MCF 10A (cell line): ENCODE measurements at regions not wholly inside any gene's neighbourhood (a gene's known extent, or its start where the extent isn't known, plus 50 kb on each side); places are given as distances from the start of the nearest gene placed in this dataset.

Experiments used
- BruUV-seq: library from RNA; stranded (reverse); fragments of 400-500 nt; replicated peaks from 2 replicates; lab custom pipeline; 2021; lab: Mats Ljungman, UMichigan
- CTCF ChIA-PET: fragments of 300-600 bp; sonication (Branson Sonifier 250); formaldehyde crosslinking; extraction: SDS; loops from one replicate; lab custom pipeline; 2021; ENCODE audit warnings: antibody characterized with exemption, inconsistent platforms; lab: Yijun Ruan, JAX
- POLR2A ChIA-PET: fragments of 300-600, 350-650 bp; sonication (Branson Sonifier 250); formaldehyde crosslinking; extraction: SDS; loops from one replicate; lab custom pipeline; 2020; ENCODE audit warnings: antibody characterized with exemption, inconsistent platforms; lab: Yijun Ruan, JAX
- DNase-seq: peaks from one replicate; pipeline ENCODE4 v3.0.0-alpha.2; 2018; ENCODE audit not compliant: unreplicated experiment
- H3K27ac Mint-ChIP-seq: one replicate; pipeline ENCODE4 v1.8.0; 2022; ENCODE audit warnings: mild to moderate bottlenecking, low read depth, mixed read lengths; ENCODE audit not compliant: unreplicated experiment
- H3K27me3 Mint-ChIP-seq: one replicate; pipeline ENCODE4 v1.8.0; 2022; ENCODE audit warnings: mixed read lengths; ENCODE audit not compliant: insufficient read depth, unreplicated experiment
- H3K36me3 Mint-ChIP-seq: one replicate; pipeline ENCODE4 v1.8.0; 2022; ENCODE audit warnings: mild to moderate bottlenecking, moderate library complexity, mixed read lengths; ENCODE audit not compliant: insufficient read depth, unreplicated experiment
- H3K4me1 Mint-ChIP-seq: one replicate; pipeline ENCODE4 v1.8.0; 2022; ENCODE audit warnings: mixed read lengths; ENCODE audit not compliant: insufficient read depth, unreplicated experiment
- H3K4me3 Mint-ChIP-seq: one replicate; pipeline ENCODE4 v1.8.0; 2022; ENCODE audit warnings: mild to moderate bottlenecking, moderate library complexity, mixed read lengths; ENCODE audit not compliant: unreplicated experiment
- H3K9me3 Mint-ChIP-seq: one replicate; pipeline ENCODE4 v1.8.0; 2022; ENCODE audit warnings: mixed read lengths; ENCODE audit not compliant: unreplicated experiment
- CTCF ChIP-seq: fragments of 200-600 bp; IDR thresholded peaks from one replicate; pipeline ENCODE4 v1.8.0; 2022; ENCODE audit warnings: antibody characterized with exemption, mild to moderate bottlenecking; ENCODE audit not compliant: unreplicated experiment
- intact Hi-C: fragments of 100-400 bp; cut with micrococcal nuclease; formaldehyde crosslinking; loops from 2 replicates; pipeline ENCODE4 v1.14.1; 2022

- no peak for DNase-seq
- H3K9me3 Mint-ChIP-seq = no peaks in the 10 kb centered on the region
- no peak overlapping the region for H3K27ac Mint-ChIP-seq
- ChIA-PET POLR2A (interaction anchor here (0.7 kb wide), 1 partner anchor 1199 kb away, joined by 3 read pairs; no protein-coding TSS in a partner anchor), CTCF (interaction anchor here (0.6 kb wide), 1 partner anchor 157 kb away, joined by 3 read pairs; no protein-coding TSS in a partner anchor)
- H3K4me3 Mint-ChIP-seq = no peak overlapping the region
- H3K36me3 Mint-ChIP-seq = no peaks in the 10 kb centered on the region
- TF ChIP-seq CTCF = no peak
- intact Hi-C loops = no loop called here
- H3K4me1 Mint-ChIP-seq = no peaks in the 10 kb centered on the region
- no peaks in the 10 kb centered on the region for H3K27me3 Mint-ChIP-seq
- no TSS peak for BruUV-seq
These were observed 847.6 kb upstream of the LCORL start for GRCh38 chr4:18869166-18869565.

DNA sequence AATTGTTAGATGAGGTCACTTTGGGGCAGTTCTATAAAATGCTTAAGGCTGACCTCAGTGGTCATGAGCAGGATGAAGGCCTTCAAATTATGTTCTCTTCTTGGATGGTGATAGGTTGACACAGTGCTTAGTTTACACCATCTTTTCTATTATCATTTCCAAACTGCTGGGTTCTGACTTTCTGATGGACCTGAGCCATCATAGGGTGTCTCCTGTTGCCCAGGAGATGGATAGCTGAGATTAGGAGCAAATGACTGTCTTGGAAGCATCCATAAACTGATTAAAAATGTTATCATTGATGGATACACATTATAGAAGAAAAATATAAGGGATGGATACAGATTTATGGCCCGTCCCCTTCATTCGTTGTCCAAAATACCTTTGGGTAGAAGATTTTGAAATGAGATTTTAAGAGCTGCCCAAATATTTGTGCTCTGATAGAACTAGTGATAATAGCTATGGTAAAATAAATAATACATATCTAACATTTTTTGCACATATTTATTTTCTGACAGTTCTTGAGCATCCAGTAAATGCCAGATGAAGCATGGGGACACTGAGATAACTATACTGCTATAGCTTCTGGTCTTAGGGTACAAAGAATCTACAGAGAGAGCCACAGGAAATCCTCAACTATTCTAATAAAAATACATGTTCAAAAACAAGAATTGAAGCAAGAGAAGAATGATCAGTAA is 839.4 kb upstream of the LCORL start:
- no peak for TF ChIP-seq CTCF
- no peaks in the 10 kb centered on the region for H3K4me1 Mint-ChIP-seq
- H3K9me3 Mint-ChIP-seq = no peaks in the 10 kb centered on the region
- H3K27me3 Mint-ChIP-seq = no peaks in the 10 kb centered on the region
- no TSS peak for BruUV-seq
- no peak for DNase-seq
- H3K36me3 Mint-ChIP-seq = no peaks in the 10 kb centered on the region
- no peak overlapping the region for H3K27ac Mint-ChIP-seq
- ChIA-PET CTCF (no interaction called here), POLR2A (no interaction called here)
- intact Hi-C loops = no loop called here
- no peak overlapping the region for H3K4me3 Mint-ChIP-seq

GRCh38 chr4:18859468-18859867 is 837.9 kb upstream of the LCORL start:
- no peaks in the 10 kb centered on the region for H3K27me3 Mint-ChIP-seq
- H3K27ac Mint-ChIP-seq = no peak overlapping the region
- no peaks in the 10 kb centered on the region for H3K9me3 Mint-ChIP-seq
- intact Hi-C loops = no loop called here
- no peak overlapping the region for H3K4me3 Mint-ChIP-seq
- ChIA-PET POLR2A (no interaction called here), CTCF (interaction anchor here (0.7 kb wide), 1 partner anchor 233 kb away, joined by 4 read pairs; no protein-coding TSS in a partner anchor)
- TF ChIP-seq CTCF = no peak
- H3K36me3 Mint-ChIP-seq = no peaks in the 10 kb centered on the region
- no peaks in the 10 kb centered on the region for H3K4me1 Mint-ChIP-seq
- no TSS peak for BruUV-seq
- no peak for DNase-seq

GRCh38 chr4:18858229-18858922 is 836.8 kb upstream of the LCORL start:
- Mint-ChIP-seq H3K27ac (no peak overlapping the region), H3K9me3 (no peaks in the 10 kb centered on the region), H3K27me3 (no peaks in the 10 kb centered on the region), H3K4me1 (no peaks in the 10 kb centered on the region), H3K4me3 (no peak overlapping the region), H3K36me3 (no peaks in the 10 kb centered on the region)
- ChIA-PET CTCF (interaction anchor here (0.5 to 0.7 kb wide), 2 partner anchors 24 to 773 kb away, joined by 3 read pairs; no protein-coding TSS in a partner anchor), POLR2A (no interaction called here)
- intact Hi-C loops = no loop called here
- no TSS peak for BruUV-seq
- no peak for TF ChIP-seq CTCF
- DNase-seq = no peak
